ENCODE measurements at regions not wholly inside any gene's neighbourhood (a gene's known extent, or its start where the extent isn't known, plus 50 kb on each side); places are given as distances from the start of the nearest gene placed in this dataset.
A peak's percentile ranks its signal among the peaks of the same experiment; 100 is the strongest.

- no peak for DNase-seq (ENCODE audit: low spot score)
Observed at GRCh38 chr3:148297013-148297412, 400.7 kb upstream of the AGTR1 start.

- no peak for DNase-seq (ENCODE audit: low spot score)
Observed at GRCh38 chr3:148307443-148307843, 390.3 kb upstream of the AGTR1 start.

- DNase-seq (ENCODE audit: low spot score), result peak; percentile 57
Observed at GRCh38 chr3:148309390-148310035, 388.2 kb upstream of the AGTR1 start.

- DNase-seq (ENCODE audit: low spot score), result no peak
Observed at GRCh38 chr3:148315756-148316155, 381.9 kb upstream of the AGTR1 start.

- DNase-seq (ENCODE audit: low spot score), result no peak
Observed at GRCh38 chr3:148318240-148318639, 379.5 kb upstream of the AGTR1 start.

- no peak for DNase-seq (ENCODE audit: low spot score)
Observed at GRCh38 chr3:148319161-148319915, 378.4 kb upstream of the AGTR1 start.

- no peak for DNase-seq (ENCODE audit: low spot score)
Observed at GRCh38 chr3:148319960-148320359, 377.7 kb upstream of the AGTR1 start.

- no peak for DNase-seq (ENCODE audit: low spot score)
Observed at GRCh38 chr3:148329481-148330235, 368.0 kb upstream of the AGTR1 start.

GRCh38 chr3:148330542-148330941, 367.2 kb upstream of the AGTR1 start:
- DNase-seq (ENCODE audit: low spot score), result no peak

- no peak for DNase-seq (ENCODE audit: low spot score)
Observed at GRCh38 chr3:148331081-148331846, 366.4 kb upstream of the AGTR1 start.

- no peak for DNase-seq (ENCODE audit: low spot score)
Observed at GRCh38 chr3:148332509-148332908, 365.2 kb upstream of the AGTR1 start.

- DNase-seq (ENCODE audit: low spot score), result no peak
Observed at GRCh38 chr3:148333091-148333490, 364.6 kb upstream of the AGTR1 start.

GRCh38 chr3:148335612-148336011, 362.1 kb upstream of the AGTR1 start:
- DNase-seq (ENCODE audit: low spot score), result no peak

- no peak for DNase-seq (ENCODE audit: low spot score)
Observed at GRCh38 chr3:148343416-148343815, 354.3 kb upstream of the AGTR1 start.

- no peak for DNase-seq (ENCODE audit: low spot score)
Observed at GRCh38 chr3:148344521-148344920, 353.2 kb upstream of the AGTR1 start.

- DNase-seq (ENCODE audit: low spot score), result no peak
Observed at GRCh38 chr3:148360051-148360450, 337.7 kb upstream of the AGTR1 start.

- peak; percentile 58 for DNase-seq (ENCODE audit: low spot score)
Observed at GRCh38 chr3:148366743-148367410, 330.8 kb upstream of the AGTR1 start.

- DNase-seq (ENCODE audit: low spot score), result no peak
Observed at GRCh38 chr3:148367756-148368155, 329.9 kb upstream of the AGTR1 start.

GRCh38 chr3:148369381-148369780, 328.3 kb upstream of the AGTR1 start:
- DNase-seq (ENCODE audit: low spot score), result no peak

GRCh38 chr3:148372206-148372875, 325.4 kb upstream of the AGTR1 start:
- no peak for DNase-seq (ENCODE audit: low spot score)

- no peak for DNase-seq (ENCODE audit: low spot score)
Observed at GRCh38 chr3:148373961-148374360, 323.7 kb upstream of the AGTR1 start.
